OCI-LY1 (cell line): ENCODE measurements at regions not wholly inside any gene's neighbourhood (a gene's known extent, or its start where the extent isn't known, plus 50 kb on each side); places are given as distances from the start of the nearest gene placed in this dataset.
"Not testable (repeated sequence)": the region's sequence is repeated elsewhere in the genome, so short reads cannot be mapped to it uniquely, and the experiment has no call there.

Experiments used
- CTCF ChIP-seq: fragments of 200-600 bp; sonication (generic), shearing (Covaris generic); IDR thresholded peaks from 2 replicates; pipeline ENCODE4 v1.5.1; 2017; ENCODE audit warnings: mild to moderate bottlenecking, antibody characterized with exemption, low read length, moderate library complexity, mixed read lengths
- EZH2 ChIP-seq: fragments of 200-600 bp; sonication (generic), shearing (Covaris generic); IDR thresholded peaks from 2 replicates; pipeline ENCODE4 v1.8.0; 2017; ENCODE audit warnings: borderline replicate concordance, mixed run types, mild to moderate bottlenecking, antibody characterized with exemption, low read length, moderate library complexity, mixed read lengths

GRCh38 chr1:101114128-101114527 lies 88.5 kb upstream of the DPH5 start:
- TF ChIP-seq CTCF, EZH2: not testable (repeated sequence)
